ENCODE measurements at regions not wholly inside any gene's neighbourhood (a gene's known extent, or its start where the extent isn't known, plus 50 kb on each side); places are given as distances from the start of the nearest gene placed in this dataset.

- DNase-seq (ENCODE audit: low read depth) (peak; percentile 74), FAIRE-seq (no peak)
- Histone ChIP-seq H3K4me3 (ENCODE audit: low read depth, low read length) (no peak overlapping the region), H3K36me3 (ENCODE audit: control insufficient read depth, insufficient read depth, low read length) (no peaks in the 10 kb centered on the region), H3K27me3 (ENCODE audit: control insufficient read depth, insufficient read depth, low read length) (no peaks in the 10 kb centered on the region)
- no peak for TF ChIP-seq CTCF (IDR thresholded peaks at IDR 0.05; ENCODE audit: insufficient read depth, low read length, severe bottlenecking)
These were observed 442.2 kb upstream of the DDI1 start for GRCh38 chr11:103594283-103594682.

GRCh38 chr11:103596315-103596714 lies 440.1 kb upstream of the DDI1 start:
- no peaks in the 10 kb centered on the region for H3K27me3 ChIP-seq (ENCODE audit: control insufficient read depth, insufficient read depth, low read length)
- FAIRE-seq (no peak), DNase-seq (ENCODE audit: low read depth) (no peak)
- H3K4me3 ChIP-seq (ENCODE audit: low read depth, low read length), result no peak overlapping the region
- no peaks in the 10 kb centered on the region for H3K36me3 ChIP-seq (ENCODE audit: control insufficient read depth, insufficient read depth, low read length)
- no peak for TF ChIP-seq CTCF (IDR thresholded peaks at IDR 0.05; ENCODE audit: insufficient read depth, low read length, severe bottlenecking)

GRCh38 chr11:103601225-103601846 lies 435.1 kb upstream of the DDI1 start:
- no peak for FAIRE-seq
- peak; percentile 58 for DNase-seq (ENCODE audit: low read depth)
- Histone ChIP-seq H3K4me3 (ENCODE audit: low read depth, low read length) (no peak overlapping the region), H3K36me3 (ENCODE audit: control insufficient read depth, insufficient read depth, low read length) (no peaks in the 10 kb centered on the region), H3K27me3 (ENCODE audit: control insufficient read depth, insufficient read depth, low read length) (no peaks in the 10 kb centered on the region)
- peak; percentile 75 for TF ChIP-seq CTCF (IDR thresholded peaks at IDR 0.05; ENCODE audit: insufficient read depth, low read length, severe bottlenecking)

- Histone ChIP-seq H3K27me3 (ENCODE audit: control insufficient read depth, insufficient read depth, low read length) (no peaks in the 10 kb centered on the region), H3K36me3 (ENCODE audit: control insufficient read depth, insufficient read depth, low read length) (no peaks in the 10 kb centered on the region), H3K4me3 (ENCODE audit: low read depth, low read length) (no peak overlapping the region)
- no peak for TF ChIP-seq CTCF (IDR thresholded peaks at IDR 0.05; ENCODE audit: insufficient read depth, low read length, severe bottlenecking)
- FAIRE-seq, result no peak
- no peak for DNase-seq (ENCODE audit: low read depth)
These were observed 433.6 kb upstream of the DDI1 start for GRCh38 chr11:103602840-103603239.

GRCh38 chr11:103604310-103604709 lies 432.1 kb upstream of the DDI1 start:
- Histone ChIP-seq H3K4me3 (ENCODE audit: low read depth, low read length) (no peak overlapping the region), H3K27me3 (ENCODE audit: control insufficient read depth, insufficient read depth, low read length) (no peaks in the 10 kb centered on the region), H3K36me3 (ENCODE audit: control insufficient read depth, insufficient read depth, low read length) (no peaks in the 10 kb centered on the region)
- FAIRE-seq, result no peak
- TF ChIP-seq CTCF (IDR thresholded peaks at IDR 0.05; ENCODE audit: insufficient read depth, low read length, severe bottlenecking), result no peak
- DNase-seq (ENCODE audit: low read depth), result no peak

- FAIRE-seq (no peak), DNase-seq (ENCODE audit: low read depth) (peak; percentile 45)
- no peak for TF ChIP-seq CTCF (IDR thresholded peaks at IDR 0.05; ENCODE audit: insufficient read depth, low read length, severe bottlenecking)
These were observed 427.9 kb upstream of the DDI1 start for GRCh38 chr11:103608566-103608965.

More at GRCh38 chr11:103608566-103608965, 427.9 kb upstream of the DDI1 start:
- Histone ChIP-seq H3K36me3 (ENCODE audit: control insufficient read depth, insufficient read depth, low read length) (no peaks in the 10 kb centered on the region), H3K27me3 (ENCODE audit: control insufficient read depth, insufficient read depth, low read length) (no peaks in the 10 kb centered on the region), H3K4me3 (ENCODE audit: low read depth, low read length) (no peak overlapping the region)

All from bronchial epithelial cell (primary cell).